SK-N-MC (cell line): ENCODE measurements at regions not wholly inside any gene's neighbourhood (a gene's known extent, or its start where the extent isn't known, plus 50 kb on each side); places are given as distances from the start of the nearest gene placed in this dataset.

Experiments
- DNase-seq: peaks from one replicate; pipeline ENCODE4 v3.0.0-alpha.2; 2011; ENCODE audit warnings: low read depth, low spot score
- H3K27ac ChIP-seq: fragments of 200-600 bp; sonication (generic); 2 replicates; pipeline ENCODE4 v1.5.1; 2016; ENCODE audit warnings: mixed run types
- H3K36me3 ChIP-seq: fragments of 200-600 bp; sonication (generic); 2 replicates; pipeline ENCODE4 v1.6.1; 2017; ENCODE audit warnings: antibody characterized with exemption, low read length, mixed read lengths; ENCODE audit not compliant: insufficient read depth
- H3K4me3 ChIP-seq: fragments of 200-600 bp; sonication (generic); 2 replicates; pipeline ENCODE4 v1.5.1; 2016
- H3K9ac ChIP-seq: fragments of 200-600 bp; sonication (generic); 2 replicates; pipeline ENCODE4 v1.8.0; 2017; ENCODE audit warnings: mixed run types, mixed read lengths; ENCODE audit not compliant: insufficient read length
- H3K9me3 ChIP-seq: fragments of 200-600 bp; sonication (generic); 2 replicates; pipeline ENCODE4 v1.6.1; 2017; ENCODE audit warnings: low read depth, mild to moderate bottlenecking, antibody characterized with exemption, low read length, moderate library complexity, mixed read lengths
- EZH2 ChIP-seq: fragments of 200-600 bp; sonication (generic); IDR thresholded peaks from one replicate; pipeline ENCODE4 v1.6.1; 2017; ENCODE audit warnings: antibody characterized with exemption
- FOXP2 ChIP-seq: optimal IDR thresholded peaks from 2 replicates; pipeline ENCODE3; 2011; ENCODE audit warnings: mild to moderate bottlenecking, moderate library complexity; ENCODE audit not compliant: insufficient read depth; ENCODE audit errors: extremely low read length, control extremely low read depth
- POLR2AphosphoS5 ChIP-seq: IDR thresholded peaks from 2 replicates; pipeline ENCODE4 v1.6.1; 2012; ENCODE audit warnings: mild to moderate bottlenecking, low read depth, low read length, borderline replicate concordance

GRCh38 chr15:62873203-62873602 lies 169.3 kb upstream of the TPM1 start:
- Histone ChIP-seq H3K27ac (no peak overlapping the region), H3K36me3 (no peaks in the 10 kb centered on the region), H3K4me3 (no peak overlapping the region), H3K9ac (no peak overlapping the region), H3K9me3 (no peaks in the 10 kb centered on the region)
- TF ChIP-seq POLR2AphosphoS5 (no peak), FOXP2 (no peak), EZH2 (no peak)
- no peak for DNase-seq

- DNase-seq, result no peak
- Histone ChIP-seq H3K27ac (no peak overlapping the region), H3K9me3 (no peaks in the 10 kb centered on the region), H3K9ac (no peak overlapping the region), H3K4me3 (no peak overlapping the region), H3K36me3 (no peaks in the 10 kb centered on the region)
- no peak for TF ChIP-seq FOXP2
- no peak for TF ChIP-seq EZH2
- no peak for TF ChIP-seq POLR2AphosphoS5
Observed at GRCh38 chr15:62874064-62874463, 168.5 kb upstream of the TPM1 start.

GRCh38 chr15:62874959-62875625 lies 167.5 kb upstream of the TPM1 start:
- Histone ChIP-seq H3K9ac (no peak overlapping the region), H3K4me3 (no peak overlapping the region), H3K27ac (no peak overlapping the region), H3K9me3 (no peaks in the 10 kb centered on the region), H3K36me3 (no peaks in the 10 kb centered on the region)
- TF ChIP-seq EZH2 (no peak), POLR2AphosphoS5 (no peak), FOXP2 (no peak)
- no peak for DNase-seq

- TF ChIP-seq POLR2AphosphoS5 (no peak), FOXP2 (no peak), EZH2 (no peak)
- no peak for DNase-seq
- Histone ChIP-seq H3K9me3 (no peaks in the 10 kb centered on the region), H3K9ac (no peak overlapping the region), H3K4me3 (no peak overlapping the region), H3K36me3 (no peaks in the 10 kb centered on the region), H3K27ac (no peak overlapping the region)
Observed at GRCh38 chr15:62875626-62876021, 166.9 kb upstream of the TPM1 start.

GRCh38 chr15:62877276-62877857 lies 165.2 kb upstream of the TPM1 start:
- Histone ChIP-seq H3K4me3 (no peak overlapping the region), H3K36me3 (no peaks in the 10 kb centered on the region), H3K9me3 (no peaks in the 10 kb centered on the region), H3K27ac (no peak overlapping the region), H3K9ac (no peak overlapping the region)
- no peak for DNase-seq
- TF ChIP-seq EZH2 (no peak), FOXP2 (no peak), POLR2AphosphoS5 (no peak)

GRCh38 chr15:62878070-62878469 lies 164.5 kb upstream of the TPM1 start:
- Histone ChIP-seq H3K9ac (no peak overlapping the region), H3K27ac (no peak overlapping the region), H3K4me3 (no peak overlapping the region), H3K36me3 (no peaks in the 10 kb centered on the region), H3K9me3 (no peaks in the 10 kb centered on the region)
- TF ChIP-seq FOXP2, result no peak
- no peak for TF ChIP-seq EZH2
- TF ChIP-seq POLR2AphosphoS5, result no peak
- no peak for DNase-seq

- H3K4me3 ChIP-seq, result no peak overlapping the region
- H3K27ac ChIP-seq, result no peak overlapping the region
- no peak overlapping the region for H3K9ac ChIP-seq
- no peaks in the 10 kb centered on the region for H3K36me3 ChIP-seq
- no peak for DNase-seq
- no peaks in the 10 kb centered on the region for H3K9me3 ChIP-seq
- TF ChIP-seq FOXP2, result no peak
- TF ChIP-seq POLR2AphosphoS5, result no peak
- no peak for TF ChIP-seq EZH2
Observed at GRCh38 chr15:62879770-62880169, 162.8 kb upstream of the TPM1 start.

- no peak overlapping the region for H3K9ac ChIP-seq
- no peaks in the 10 kb centered on the region for H3K9me3 ChIP-seq
- H3K27ac ChIP-seq, result no peak overlapping the region
- DNase-seq, result no peak
- TF ChIP-seq EZH2, result no peak
- no peak for TF ChIP-seq FOXP2
- no peak for TF ChIP-seq POLR2AphosphoS5
- no peaks in the 10 kb centered on the region for H3K36me3 ChIP-seq
- no peak overlapping the region for H3K4me3 ChIP-seq
Observed at GRCh38 chr15:62880278-62880677, 162.3 kb upstream of the TPM1 start.

GRCh38 chr15:62881056-62881455 lies 161.5 kb upstream of the TPM1 start:
- TF ChIP-seq EZH2 (no peak), FOXP2 (no peak)
- no peaks in the 10 kb centered on the region for H3K9me3 ChIP-seq
- no peak for DNase-seq
- H3K4me3 ChIP-seq, result no peak overlapping the region
- no peak overlapping the region for H3K27ac ChIP-seq
- H3K9ac ChIP-seq, result no peak overlapping the region
- no peaks in the 10 kb centered on the region for H3K36me3 ChIP-seq
